Duodenal mucosa (tissue), 2 donors: ENCODE measurements at regions not wholly inside any gene's neighbourhood (a gene's known extent, or its start where the extent isn't known, plus 50 kb on each side); places are given as distances from the start of the nearest gene placed in this dataset.
"Not testable (repeated sequence)": the region's sequence is repeated elsewhere in the genome, so short reads cannot be mapped to it uniquely, and the experiment has no call there.

Experiments used
- H3K27ac ChIP-seq: one replicate; pipeline ENCODE4 v1.7.0; 2013; ENCODE audit warnings: low read depth, low read length
- H3K27me3 ChIP-seq, 2 donors: one replicate each; pipeline ENCODE4 v1.7.0; 2013; ENCODE audit warnings: low read length in 2 of 2, control low read depth in 1 of 2; ENCODE audit not compliant: insufficient read depth in 2 of 2, control insufficient read depth in 1 of 2
- H3K36me3 ChIP-seq, 2 donors: one replicate each; pipeline ENCODE4 v1.7.0; 2013; ENCODE audit warnings: low read length in 2 of 2, control low read depth in 1 of 2; ENCODE audit not compliant: insufficient read depth in 2 of 2, control insufficient read depth in 1 of 2
- H3K4me1 ChIP-seq, 2 donors: one replicate each; pipeline ENCODE4 v1.7.0; 2013; ENCODE audit warnings: low read length in 2 of 2, control low read depth in 1 of 2; ENCODE audit not compliant: insufficient read depth in 2 of 2, control insufficient read depth in 1 of 2
- H3K4me3 ChIP-seq, 2 donors: one replicate each; pipeline ENCODE4 v1.7.0; 2013; ENCODE audit warnings: low read length in 2 of 2, low read depth in 1 of 2
- H3K9ac ChIP-seq, 2 donors: one replicate each; pipeline ENCODE4 v1.7.0; 2013; ENCODE audit warnings: low read length in 2 of 2, low read depth in 1 of 2
- H3K9me3 ChIP-seq, 2 donors: one replicate each; pipeline ENCODE4 v1.7.0; 2013; ENCODE audit warnings: low read length in 2 of 2, control low read depth in 1 of 2; ENCODE audit not compliant: control insufficient read depth in 1 of 2

GRCh38 chr3:81375921-81376320, 385.5 kb downstream of the GBE1 start:
- no peak overlapping the region for H3K4me3 ChIP-seq
- no peaks in the 10 kb centered on the region for H3K27me3 ChIP-seq
- no peak overlapping the region for H3K9ac ChIP-seq
- H3K4me1 ChIP-seq, result no peaks in the 10 kb centered on the region
- no peak overlapping the region for H3K27ac ChIP-seq
- no peaks in the 10 kb centered on the region for H3K36me3 ChIP-seq
- H3K9me3 ChIP-seq, result no peaks in the 10 kb centered on the region

- H3K4me1 ChIP-seq, result no peaks in the 10 kb centered on the region
- no peaks in the 10 kb centered on the region for H3K27me3 ChIP-seq
- no peaks in the 10 kb centered on the region for H3K9me3 ChIP-seq
- H3K4me3 ChIP-seq, result no peak overlapping the region
- no peaks in the 10 kb centered on the region for H3K36me3 ChIP-seq
- H3K27ac ChIP-seq, result no peak overlapping the region
- H3K9ac ChIP-seq, result no peak overlapping the region
Observed at GRCh38 chr3:81364411-81364810, 397.0 kb downstream of the GBE1 start.

DNA sequence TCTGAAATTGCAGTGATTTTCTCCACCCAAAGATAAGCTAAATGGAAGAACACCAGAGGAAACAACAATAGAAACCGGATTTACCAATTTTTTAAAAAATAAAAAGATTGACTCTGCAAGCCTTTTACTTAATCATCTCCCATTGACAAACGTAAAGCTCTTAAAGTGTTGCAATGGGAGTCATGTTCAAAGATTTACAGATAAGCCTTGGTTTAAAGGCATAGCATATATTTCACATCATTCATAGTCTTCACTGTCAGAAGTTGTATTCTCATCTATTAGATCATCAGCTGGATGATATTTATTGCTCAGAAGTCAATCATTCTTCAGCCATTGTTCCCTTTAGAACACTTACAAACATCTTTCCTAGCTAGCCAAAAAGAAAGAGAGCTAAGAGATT, 397.6 kb downstream of the GBE1 start:
- no peak overlapping the region for H3K9ac ChIP-seq
- H3K4me3 ChIP-seq, result no peak overlapping the region
- no peaks in the 10 kb centered on the region for H3K36me3 ChIP-seq
- no peaks in the 10 kb centered on the region for H3K4me1 ChIP-seq
- no peaks in the 10 kb centered on the region for H3K27me3 ChIP-seq
- no peaks in the 10 kb centered on the region for H3K9me3 ChIP-seq
- H3K27ac ChIP-seq, result no peak overlapping the region

- Histone ChIP-seq H3K27ac (no peak overlapping the region), H3K4me3 (no peak overlapping the region), H3K4me1 (no peaks in the 10 kb centered on the region), H3K9me3 (no peaks in the 10 kb centered on the region), H3K9ac (no peak overlapping the region), H3K36me3 (no peaks in the 10 kb centered on the region), H3K27me3 (no peaks in the 10 kb centered on the region)
Observed at GRCh38 chr3:81354119-81354518, 407.3 kb downstream of the GBE1 start.

- Histone ChIP-seq H3K9me3 (no peaks in the 10 kb centered on the region), H3K36me3 (no peaks in the 10 kb centered on the region), H3K27me3 (no peaks in the 10 kb centered on the region), H3K4me1 (no peaks in the 10 kb centered on the region), H3K4me3 (no peak overlapping the region), H3K27ac (no peak overlapping the region), H3K9ac (no peak overlapping the region)
Observed at GRCh38 chr3:81352867-81353266, 408.6 kb downstream of the GBE1 start.

- Histone ChIP-seq H3K27ac (no peak overlapping the region), H3K27me3 (no peaks in the 10 kb centered on the region), H3K9ac (no peak overlapping the region), H3K36me3 (no peaks in the 10 kb centered on the region), H3K9me3 (no peaks in the 10 kb centered on the region), H3K4me3 (no peak overlapping the region), H3K4me1 (no peaks in the 10 kb centered on the region)
Observed at GRCh38 chr3:81349816-81350340, 411.6 kb downstream of the GBE1 start.

- no peaks in the 10 kb centered on the region for H3K36me3 ChIP-seq
- no peaks in the 10 kb centered on the region for H3K9me3 ChIP-seq
- H3K9ac ChIP-seq, result no peak overlapping the region
- no peaks in the 10 kb centered on the region for H3K27me3 ChIP-seq
- H3K4me1 ChIP-seq, result no peaks in the 10 kb centered on the region
- H3K4me3 ChIP-seq, result no peak overlapping the region
- no peak overlapping the region for H3K27ac ChIP-seq
Observed at GRCh38 chr3:81339040-81339845, 422.2 kb downstream of the GBE1 start.

DNA sequence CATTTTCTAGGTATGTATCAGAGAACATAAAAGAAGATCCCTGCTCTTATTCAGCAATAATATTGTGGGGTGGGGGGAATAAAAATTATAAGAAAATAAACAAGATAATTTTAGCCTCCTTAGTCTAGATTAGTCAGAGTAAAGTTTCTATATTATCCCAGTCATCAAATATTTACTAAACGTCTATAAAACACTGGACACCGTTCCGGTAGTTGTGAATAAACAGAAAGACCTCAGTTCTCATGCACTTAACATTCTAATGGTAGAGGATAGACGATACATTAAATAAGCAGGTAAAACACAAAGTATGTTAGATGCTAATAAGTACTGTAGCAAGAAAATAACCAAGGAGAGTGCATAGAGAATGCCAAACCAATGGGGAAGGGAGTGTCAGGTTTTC, 425.0 kb downstream of the GBE1 start:
- H3K36me3 ChIP-seq, result no peaks in the 10 kb centered on the region
- H3K27ac ChIP-seq, result no peak overlapping the region
- no peaks in the 10 kb centered on the region for H3K9me3 ChIP-seq
- no peaks in the 10 kb centered on the region for H3K27me3 ChIP-seq
- H3K4me3 ChIP-seq, result no peak overlapping the region
- no peaks in the 10 kb centered on the region for H3K4me1 ChIP-seq
- no peak overlapping the region for H3K9ac ChIP-seq

DNA sequence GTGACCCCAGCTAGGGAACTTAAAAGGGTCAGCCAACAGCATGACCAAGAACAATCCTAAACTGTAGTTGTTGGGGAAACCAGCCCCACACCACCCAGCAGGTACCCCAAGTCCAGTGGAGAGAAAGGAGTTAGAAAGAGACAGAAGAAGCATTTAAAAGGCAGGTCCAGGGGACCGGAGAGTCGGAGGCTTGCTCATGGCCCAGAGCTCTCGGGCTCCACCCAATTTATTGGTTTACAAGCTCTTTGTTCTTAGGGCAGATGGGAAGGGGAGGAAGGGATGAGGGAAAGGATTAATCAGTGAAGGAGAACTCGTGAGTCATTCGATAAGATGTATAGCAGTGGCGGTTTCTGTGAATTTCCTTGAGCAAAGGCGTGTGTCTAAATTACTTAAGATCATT, 431.6 kb downstream of the GBE1 start:
- H3K4me3 ChIP-seq, H3K4me1 ChIP-seq, H3K9ac ChIP-seq, H3K36me3 ChIP-seq, H3K27ac ChIP-seq, H3K9me3 ChIP-seq, H3K27me3 ChIP-seq: not testable (repeated sequence)

DNA sequence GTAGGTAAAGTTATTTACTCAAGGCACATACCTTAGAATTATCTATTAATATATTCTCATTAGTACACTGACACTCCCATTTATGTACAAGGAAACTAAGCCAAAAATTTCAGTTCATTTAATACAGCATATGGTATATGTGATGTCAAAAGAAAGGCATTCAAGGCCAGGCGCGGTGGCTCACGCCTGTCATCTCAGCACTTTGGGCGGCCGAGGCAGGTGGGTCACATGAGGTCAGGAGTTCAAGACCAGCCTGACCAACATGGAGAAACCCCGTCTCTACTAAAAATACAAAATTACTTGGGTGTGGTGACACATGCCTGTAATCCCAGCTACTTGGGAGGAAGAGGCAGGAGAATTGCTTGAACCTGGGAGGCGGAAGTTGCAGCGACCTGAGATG, 435.2 kb downstream of the GBE1 start:
- H3K27me3 ChIP-seq, result no peaks in the 10 kb centered on the region
- H3K9me3 ChIP-seq, result no peaks in the 10 kb centered on the region
- no peak overlapping the region for H3K9ac ChIP-seq
- no peaks in the 10 kb centered on the region for H3K36me3 ChIP-seq
- H3K4me3 ChIP-seq, result no peak overlapping the region
- H3K4me1 ChIP-seq, result no peaks in the 10 kb centered on the region
- no peak overlapping the region for H3K27ac ChIP-seq
